GM23338 (cell line): ENCODE measurements at regions not wholly inside any gene's neighbourhood (a gene's known extent, or its start where the extent isn't known, plus 50 kb on each side); places are given as distances from the start of the nearest gene placed in this dataset.
"Not testable (repeated sequence)": the region's sequence is repeated elsewhere in the genome, so short reads cannot be mapped to it uniquely, and the experiment has no call there.

ENCODE experiments used
- CREB1 ChIP-seq: fragments of 250-450 bp; sonication (Bioruptor Pico); IDR thresholded peaks from 2 replicates; pipeline ENCODE4 v1.5.0; 2020; ENCODE audit warnings: low read depth, mild to moderate bottlenecking, moderate library complexity
- CTCF ChIP-seq, 2 experiments: fragments of 200-600 bp in 1 of 2; sonication (generic) in 1 of 2; conservative IDR thresholded peaks; 2 replicates each; pipeline versions ENCODE4 v1.5.1 to v1.6.1; 2016 to 2017; ENCODE audit warnings: antibody characterized with exemption in 2 of 2, low read depth in 2 of 2, mild to moderate bottlenecking in 2 of 2, moderate library complexity in 1 of 2
- ETS1 ChIP-seq: IDR thresholded peaks from 2 replicates; pipeline ENCODE4 v1.6.1; 2016; ENCODE audit warnings: antibody characterized with exemption
- EZH2 ChIP-seq: fragments of 200-600 bp; sonication (generic); IDR thresholded peaks from one replicate; pipeline ENCODE4 v1.8.0; 2017; ENCODE audit warnings: antibody characterized with exemption, mild to moderate bottlenecking, low read depth; ENCODE audit not compliant: unreplicated experiment
- EZH2phosphoT487 ChIP-seq: fragments of 200-600 bp; sonication (generic); IDR thresholded peaks from one replicate; pipeline ENCODE4 v1.8.1; 2018; ENCODE audit warnings: antibody characterized with exemption; ENCODE audit not compliant: unreplicated experiment
- JUNB ChIP-seq: IDR thresholded peaks from one replicate; pipeline ENCODE4 v1.6.1; 2016; ENCODE audit warnings: antibody characterized with exemption; ENCODE audit not compliant: unreplicated experiment
- POLR2AphosphoS5 ChIP-seq: IDR thresholded peaks from 2 replicates; pipeline ENCODE4 v1.6.1; 2016; ENCODE audit warnings: antibody characterized with exemption, low read depth
- REST ChIP-seq: IDR thresholded peaks from one replicate; pipeline ENCODE4 v1.6.1; 2018; ENCODE audit warnings: antibody characterized with exemption; ENCODE audit not compliant: unreplicated experiment
- STAT1 ChIP-seq: IDR thresholded peaks from one replicate; pipeline ENCODE4 v1.6.1; 2016; ENCODE audit warnings: antibody characterized with exemption; ENCODE audit not compliant: unreplicated experiment
- ZNF114 ChIP-seq: fragments of 250-450 bp; sonication (Bioruptor Pico); IDR thresholded peaks from 2 replicates; pipeline ENCODE4 v1.5.0; 2020; ENCODE audit warnings: mild to moderate bottlenecking, moderate library complexity

- TF ChIP-seq POLR2AphosphoS5; CTCF (conservative IDR thresholded peaks at IDR 0.05; ENCODE audit: low read depth in 2 of 2); REST; JUNB; EZH2; STAT1; EZH2phosphoT487; ETS1; ZNF114 (CRISPR knock-in tag); CREB1: not testable (repeated sequence)
Observed at GRCh38 chr12:124643768-124644167, 76.4 kb upstream of the NCOR2 start.
